Neural cell (in vitro differentiated cells): ENCODE measurements at regions not wholly inside any gene's neighbourhood (a gene's known extent, or its start where the extent isn't known, plus 50 kb on each side); places are given as distances from the start of the nearest gene placed in this dataset.
"Not testable (repeated sequence)": the region's sequence is repeated elsewhere in the genome, so short reads cannot be mapped to it uniquely, and the experiment has no call there.

Source experiments
- H2AFZ ChIP-seq: fragments of 200-600, 300-800 bp; sonication (generic), shearing (Covaris generic); 2 replicates; pipeline ENCODE4 v1.6.0; 2014; ENCODE audit warnings: low read depth, mild to moderate bottlenecking, antibody characterized with exemption, low read length, moderate library complexity
- H3F3A ChIP-seq: fragments of 200-600 bp; shearing (Covaris generic); 2 replicates; pipeline ENCODE4 v1.6.1; 2016; ENCODE audit warnings: mild to moderate bottlenecking, moderate library complexity, mixed read lengths, antibody characterized with exemption, low read length; ENCODE audit not compliant: insufficient read depth, poor library complexity, severe bottlenecking
- H3K27ac ChIP-seq: fragments of 200-600, 300-800 bp; sonication (generic), shearing (Covaris generic); 2 replicates; pipeline ENCODE4 v1.5.1; 2014; ENCODE audit warnings: mild to moderate bottlenecking, low read length, moderate library complexity
- H3K27me3 ChIP-seq: fragments of 300-800, 200-600 bp; sonication (generic), shearing (Covaris generic); 2 replicates; pipeline ENCODE4 v1.6.0; 2014; ENCODE audit warnings: mild to moderate bottlenecking, low read depth, low read length, moderate library complexity; ENCODE audit not compliant: insufficient read depth
- H3K36me3 ChIP-seq: fragments of 300-800, 200-600 bp; sonication (generic), shearing (Covaris generic); 2 replicates; pipeline ENCODE4 v1.5.1; 2014; ENCODE audit warnings: mild to moderate bottlenecking, antibody characterized with exemption, low read length, moderate library complexity; ENCODE audit not compliant: insufficient read depth
- H3K4me2 ChIP-seq: fragments of 300-800, 200-600 bp; sonication (generic), shearing (Covaris generic); 2 replicates; pipeline ENCODE4 v1.6.0; 2014; ENCODE audit warnings: mild to moderate bottlenecking, low read length
- H3K4me3 ChIP-seq: fragments of 300-800, 200-600 bp; sonication (generic), shearing (Covaris generic); 2 replicates; pipeline ENCODE4 v1.5.1; 2014; ENCODE audit warnings: mild to moderate bottlenecking, low read length, moderate library complexity
- H3K79me2 ChIP-seq: fragments of 200-600 bp; shearing (Covaris generic); replicated peaks from 2 replicates; pipeline ENCODE4 v1.6.0; 2014; ENCODE audit warnings: mild to moderate bottlenecking, low read length, moderate library complexity; ENCODE audit not compliant: insufficient read depth
- H3K9ac ChIP-seq: fragments of 300-800, 200-600 bp; sonication (generic), shearing (Covaris generic); 2 replicates; pipeline ENCODE4 v1.6.1; 2016; ENCODE audit warnings: mild to moderate bottlenecking, low read length, mixed read lengths
- H3K9me2 ChIP-seq: fragments of 200-600 bp; shearing (Covaris generic); 2 replicates; pipeline ENCODE4 v1.6.1; 2016; ENCODE audit warnings: mild to moderate bottlenecking, low read length, mixed read lengths; ENCODE audit not compliant: insufficient read depth
- H3K9me3 ChIP-seq: fragments of 200-600, 300-800 bp; sonication (generic), shearing (Covaris generic); 2 replicates; pipeline ENCODE4 v1.6.1; 2016; ENCODE audit warnings: mild to moderate bottlenecking, mixed run types, low read length, moderate library complexity, mixed read lengths
- H4K20me1 ChIP-seq: fragments of 200-600 bp; shearing (Covaris generic); 2 replicates; pipeline ENCODE4 v1.6.1; 2016; ENCODE audit warnings: mild to moderate bottlenecking, mixed run types; ENCODE audit not compliant: insufficient read depth
- CTCF ChIP-seq: fragments of 450-650 bp; IDR thresholded peaks from 2 replicates; pipeline ENCODE4 v1.5.1; 2014; ENCODE audit warnings: antibody characterized with exemption, mild to moderate bottlenecking, moderate library complexity; ENCODE audit not compliant: poor library complexity, severe bottlenecking
- EP300 ChIP-seq: fragments of 450-650 bp; conservative IDR thresholded peaks from 2 replicates; pipeline ENCODE4 v1.6.1; 2014; ENCODE audit warnings: antibody characterized with exemption, mild to moderate bottlenecking, moderate library complexity; ENCODE audit not compliant: poor library complexity, severe bottlenecking
- EZH2 ChIP-seq: fragments of 200-600, 300-800 bp; shearing (Covaris generic), sonication (generic); IDR thresholded peaks from 2 replicates; pipeline ENCODE4 v1.6.1; 2014; ENCODE audit warnings: antibody characterized with exemption, low read length, borderline replicate concordance, mild to moderate bottlenecking; ENCODE audit not compliant: insufficient read depth, poor library complexity, severe bottlenecking
- MXI1 ChIP-seq: fragments of 450-650 bp; conservative IDR thresholded peaks from 2 replicates; pipeline ENCODE4 v1.6.1; 2014; ENCODE audit warnings: antibody characterized with exemption, mild to moderate bottlenecking; ENCODE audit not compliant: poor library complexity, severe bottlenecking
- POLR2AphosphoS5 ChIP-seq: IDR thresholded peaks from 2 replicates; pipeline ENCODE4 v1.6.1; 2012
- RAD21 ChIP-seq: fragments of 450-650 bp; conservative IDR thresholded peaks from 2 replicates; pipeline ENCODE4 v1.6.1; 2014; ENCODE audit warnings: antibody characterized with exemption, mild to moderate bottlenecking, moderate library complexity
- SMC3 ChIP-seq: fragments of 450-650 bp; conservative IDR thresholded peaks from 2 replicates; pipeline ENCODE4 v1.6.1; 2014; ENCODE audit warnings: antibody characterized with exemption, mild to moderate bottlenecking, moderate library complexity; ENCODE audit not compliant: poor library complexity
- TAF1 ChIP-seq: IDR thresholded peaks from 2 replicates; pipeline ENCODE4 v1.6.1; 2012; ENCODE audit warnings: low read depth
- TF ChIP-seq, protein P1 (sequence below): IDR thresholded peaks from 2 replicates; pipeline ENCODE4 v1.6.1; 2012; ENCODE audit warnings: borderline replicate concordance

DNA sequence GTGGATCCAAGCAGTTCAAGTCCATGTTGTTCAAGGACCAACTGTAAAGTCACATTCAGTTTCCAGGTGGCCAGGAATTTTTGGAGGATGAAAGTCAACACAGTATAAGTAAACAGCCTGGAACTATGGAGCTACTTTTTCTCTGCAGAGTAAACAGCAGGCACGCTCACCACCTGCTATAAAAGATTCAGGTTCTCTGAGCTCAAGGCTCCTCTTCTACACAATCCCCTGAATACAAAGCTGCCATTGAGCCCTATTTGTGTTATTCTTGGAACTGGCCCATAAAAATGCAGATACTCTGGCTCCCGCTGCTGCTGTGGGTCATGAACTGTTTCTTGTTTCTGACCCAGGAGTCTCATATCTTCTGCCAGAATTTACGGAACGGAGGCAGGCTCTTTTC, 56.9 kb upstream of the PRR5 start:
- no peak overlapping the region for H3K9ac ChIP-seq
- no peaks in the 10 kb centered on the region for H3K27me3 ChIP-seq
- H3K9me3 ChIP-seq = no peaks in the 10 kb centered on the region
- no peak overlapping the region for H3K4me2 ChIP-seq
- no peaks in the 10 kb centered on the region for H4K20me1 ChIP-seq
- no peaks in the 10 kb centered on the region for H3K36me3 ChIP-seq
- H3K79me2 ChIP-seq = no peaks in the 10 kb centered on the region
- no peak overlapping the region for H2AFZ ChIP-seq
- no peak overlapping the region for H3K4me3 ChIP-seq
- TF ChIP-seq EZH2 = no peak
- H3F3A ChIP-seq = no peaks in the 10 kb centered on the region
- no peak overlapping the region for H3K27ac ChIP-seq
- no peaks in the 10 kb centered on the region for H3K9me2 ChIP-seq

DNA sequence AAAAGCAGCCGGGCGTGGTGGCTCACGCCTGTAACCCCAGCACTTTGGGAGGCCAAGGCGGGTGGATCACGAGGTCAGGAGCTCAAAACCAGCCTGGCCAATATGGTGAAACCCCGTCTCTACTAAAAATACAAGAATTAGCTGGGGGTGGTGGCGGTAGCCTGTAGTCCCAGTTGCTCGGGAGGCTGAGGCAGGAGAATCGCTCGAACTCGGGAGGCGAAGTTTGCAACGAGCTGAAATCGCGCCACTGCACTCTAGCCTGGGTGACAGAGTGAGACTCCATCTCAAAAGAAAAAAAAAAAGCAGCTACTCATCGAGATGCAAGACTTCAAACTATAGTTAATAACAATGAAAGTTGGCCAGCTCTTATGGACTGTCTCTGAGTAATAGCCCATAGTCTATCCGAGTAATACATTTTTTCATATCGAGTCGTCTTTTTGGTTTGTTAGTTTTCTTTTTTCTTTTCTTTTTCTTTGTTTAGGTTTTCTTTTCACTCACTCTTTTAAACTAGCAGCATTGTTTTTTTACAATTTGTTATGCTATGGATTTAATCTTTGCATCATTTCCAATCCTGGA, 58.4 kb upstream of the PRR5 start:
- H3K4me2 ChIP-seq, H3K36me3 ChIP-seq, H3K27me3 ChIP-seq: not testable (repeated sequence)

DNA sequence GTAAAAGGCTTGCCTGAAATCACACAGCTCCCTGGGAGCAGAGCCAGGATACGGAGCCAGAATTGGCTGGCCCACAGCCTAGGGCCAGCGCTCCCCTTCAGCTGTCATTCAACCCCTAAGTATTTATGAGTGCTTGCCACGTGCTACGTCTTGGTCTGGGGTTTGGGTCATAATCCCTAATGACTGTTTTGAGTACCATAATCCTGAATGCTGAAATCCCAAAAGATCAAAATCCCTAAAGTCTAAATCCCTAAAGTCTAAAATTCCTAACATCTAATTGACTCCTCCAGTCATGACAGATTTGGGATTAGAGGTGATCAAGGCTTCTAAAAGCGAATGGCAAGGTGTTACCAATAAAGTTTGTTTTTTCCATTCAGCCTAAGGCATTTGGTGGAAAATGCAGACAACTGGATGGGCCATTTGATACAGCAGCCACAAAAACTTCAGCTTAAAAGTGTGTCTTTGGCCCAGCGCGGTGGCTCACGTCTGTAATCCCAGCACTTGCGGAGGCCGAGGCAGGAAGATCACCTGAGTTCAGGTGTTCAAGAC, 59.8 kb upstream of the PRR5 start:
- Histone ChIP-seq H3K4me2 (no peak overlapping the region), H3K4me3 (no peak overlapping the region), H3K9ac (no peak overlapping the region), H3K9me3 (no peaks in the 10 kb centered on the region), H3K79me2 (no peaks in the 10 kb centered on the region), H3K27me3 (no peaks in the 10 kb centered on the region), H3K36me3 (no peaks in the 10 kb centered on the region), H3K9me2 (no peaks in the 10 kb centered on the region), H4K20me1 (no peaks in the 10 kb centered on the region), H3F3A (no peaks in the 10 kb centered on the region), H2AFZ (no peak overlapping the region), H3K27ac (no peak overlapping the region)
- TF ChIP-seq EZH2 (no peak), MXI1 (no peak)

More for the DNA sequence above, 58.4 kb upstream of the PRR5 start:
- not testable (repeated sequence) for H3K4me3 ChIP-seq, H3K9ac ChIP-seq, H2AFZ ChIP-seq, H3K79me2 ChIP-seq, H3F3A ChIP-seq, H4K20me1 ChIP-seq, H3K9me2 ChIP-seq, H3K27ac ChIP-seq, H3K9me3 ChIP-seq

GRCh38 chr22:44640618-44641155, 61.3 kb upstream of the PRR5 start:
- H3K79me2 ChIP-seq = no peaks in the 10 kb centered on the region
- H3K9me2 ChIP-seq = no peaks in the 10 kb centered on the region
- H3F3A ChIP-seq = no peaks in the 10 kb centered on the region
- TF ChIP-seq TAF1 (no peak), EZH2 (no peak), SMC3 (no peak), MXI1 (no peak), POLR2AphosphoS5 (no peak), EP300 (no peak), RAD21 (no peak), CTCF (no peak)
- TF ChIP-seq, protein P1, sequence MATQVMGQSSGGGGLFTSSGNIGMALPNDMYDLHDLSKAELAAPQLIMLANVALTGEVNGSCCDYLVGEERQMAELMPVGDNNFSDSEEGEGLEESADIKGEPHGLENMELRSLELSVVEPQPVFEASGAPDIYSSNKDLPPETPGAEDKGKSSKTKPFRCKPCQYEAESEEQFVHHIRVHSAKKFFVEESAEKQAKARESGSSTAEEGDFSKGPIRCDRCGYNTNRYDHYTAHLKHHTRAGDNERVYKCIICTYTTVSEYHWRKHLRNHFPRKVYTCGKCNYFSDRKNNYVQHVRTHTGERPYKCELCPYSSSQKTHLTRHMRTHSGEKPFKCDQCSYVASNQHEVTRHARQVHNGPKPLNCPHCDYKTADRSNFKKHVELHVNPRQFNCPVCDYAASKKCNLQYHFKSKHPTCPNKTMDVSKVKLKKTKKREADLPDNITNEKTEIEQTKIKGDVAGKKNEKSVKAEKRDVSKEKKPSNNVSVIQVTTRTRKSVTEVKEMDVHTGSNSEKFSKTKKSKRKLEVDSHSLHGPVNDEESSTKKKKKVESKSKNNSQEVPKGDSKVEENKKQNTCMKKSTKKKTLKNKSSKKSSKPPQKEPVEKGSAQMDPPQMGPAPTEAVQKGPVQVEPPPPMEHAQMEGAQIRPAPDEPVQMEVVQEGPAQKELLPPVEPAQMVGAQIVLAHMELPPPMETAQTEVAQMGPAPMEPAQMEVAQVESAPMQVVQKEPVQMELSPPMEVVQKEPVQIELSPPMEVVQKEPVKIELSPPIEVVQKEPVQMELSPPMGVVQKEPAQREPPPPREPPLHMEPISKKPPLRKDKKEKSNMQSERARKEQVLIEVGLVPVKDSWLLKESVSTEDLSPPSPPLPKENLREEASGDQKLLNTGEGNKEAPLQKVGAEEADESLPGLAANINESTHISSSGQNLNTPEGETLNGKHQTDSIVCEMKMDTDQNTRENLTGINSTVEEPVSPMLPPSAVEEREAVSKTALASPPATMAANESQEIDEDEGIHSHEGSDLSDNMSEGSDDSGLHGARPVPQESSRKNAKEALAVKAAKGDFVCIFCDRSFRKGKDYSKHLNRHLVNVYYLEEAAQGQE = no peak
- no peaks in the 10 kb centered on the region for H4K20me1 ChIP-seq
- H3K9ac ChIP-seq = no peak overlapping the region
- H2AFZ ChIP-seq = no peak overlapping the region
- H3K27ac ChIP-seq = no peak overlapping the region
- no peaks in the 10 kb centered on the region for H3K9me3 ChIP-seq
- H3K4me3 ChIP-seq = no peak overlapping the region
- no peak overlapping the region for H3K4me2 ChIP-seq
- H3K36me3 ChIP-seq = no peaks in the 10 kb centered on the region
- H3K27me3 ChIP-seq = no peaks in the 10 kb centered on the region
